ENCODE measurements at regions not wholly inside any gene's neighbourhood (a gene's known extent, or its start where the extent isn't known, plus 50 kb on each side); places are given as distances from the start of the nearest gene placed in this dataset.

- H4K20me1 ChIP-seq (ENCODE audit: control insufficient read depth, insufficient read depth, low read depth, low read length): no peaks in the 10 kb centered on the region
- no peaks in the 10 kb centered on the region for H3F3A ChIP-seq (ENCODE audit: control insufficient read depth, insufficient read depth)
- no peak overlapping the region for H3K27ac ChIP-seq (ENCODE audit: low read depth, low read length)
- H3K4me2 ChIP-seq (ENCODE audit: low read length): no peak overlapping the region
- H3K36me3 ChIP-seq (ENCODE audit: control insufficient read depth, low read length): no peaks in the 10 kb centered on the region
- H3K9me2 ChIP-seq (replicated peaks; ENCODE audit: control insufficient read depth, low read length): no peaks in the 10 kb centered on the region
- H3K27me3 ChIP-seq (ENCODE audit: control insufficient read depth, low read length): peaks cover 8% of the 10 kb centered on the region; the same call in 1 of the 2 replicates
- no peaks in the 10 kb centered on the region for H3K4me1 ChIP-seq (ENCODE audit: control insufficient read depth, low read length)
- H3K79me2 ChIP-seq (ENCODE audit: control insufficient read depth, low read length): no peaks in the 10 kb centered on the region
- no peak overlapping the region for H3K4me3 ChIP-seq (ENCODE audit: low read length)
- H3K9me3 ChIP-seq (ENCODE audit: control insufficient read depth, insufficient read depth, low read length): no peaks in the 10 kb centered on the region
- TF ChIP-seq EZH2phosphoT487 (IDR thresholded peaks at IDR 0.05; ENCODE audit: borderline replicate concordance, low read length): no peak
- TF ChIP-seq CTCF (IDR thresholded peaks at IDR 0.05; ENCODE audit: low read depth, low read length, poor library complexity, severe bottlenecking): no peak
These were observed 82.5 kb upstream of the SULF2 start for GRCh38 chr20:47867831-47868230.

- H3K4me3 ChIP-seq (ENCODE audit: low read length): no peak overlapping the region
- no peaks in the 10 kb centered on the region for H3K4me1 ChIP-seq (ENCODE audit: control insufficient read depth, low read length)
- H3K79me2 ChIP-seq (ENCODE audit: control insufficient read depth, low read length): no peaks in the 10 kb centered on the region
- no peaks in the 10 kb centered on the region for H3K36me3 ChIP-seq (ENCODE audit: control insufficient read depth, low read length)
- H3K9me3 ChIP-seq (ENCODE audit: control insufficient read depth, insufficient read depth, low read length): no peaks in the 10 kb centered on the region
- no peak overlapping the region for H3K27ac ChIP-seq (ENCODE audit: low read depth, low read length)
- no peaks in the 10 kb centered on the region for H4K20me1 ChIP-seq (ENCODE audit: control insufficient read depth, insufficient read depth, low read depth, low read length)
- H3K9me2 ChIP-seq (replicated peaks; ENCODE audit: control insufficient read depth, low read length): no peaks in the 10 kb centered on the region
- H3F3A ChIP-seq (ENCODE audit: control insufficient read depth, insufficient read depth): no peaks in the 10 kb centered on the region
- no peak overlapping the region for H3K4me2 ChIP-seq (ENCODE audit: low read length)
- TF ChIP-seq EZH2phosphoT487 (IDR thresholded peaks at IDR 0.05; ENCODE audit: borderline replicate concordance, low read length): no peak
- no peak for TF ChIP-seq CTCF (IDR thresholded peaks at IDR 0.05; ENCODE audit: low read depth, low read length, poor library complexity, severe bottlenecking)
- peaks cover 13% of the 10 kb centered on the region; the same call in 1 of the 2 replicates for H3K27me3 ChIP-seq (ENCODE audit: control insufficient read depth, low read length)
These were observed 81.2 kb upstream of the SULF2 start for GRCh38 chr20:47866480-47866879.

GRCh38 chr20:47865912-47866311, 80.6 kb upstream of the SULF2 start:
- Histone ChIP-seq H3K27ac (ENCODE audit: low read depth, low read length) (no peak overlapping the region), H3K9me2 (replicated peaks; ENCODE audit: control insufficient read depth, low read length) (no peaks in the 10 kb centered on the region)
- no peak for TF ChIP-seq CTCF (IDR thresholded peaks at IDR 0.05; ENCODE audit: low read depth, low read length, poor library complexity, severe bottlenecking)
- no peak for TF ChIP-seq EZH2phosphoT487 (IDR thresholded peaks at IDR 0.05; ENCODE audit: borderline replicate concordance, low read length)

More at GRCh38 chr20:47865912-47866311, 80.6 kb upstream of the SULF2 start:
- Histone ChIP-seq H3F3A (ENCODE audit: control insufficient read depth, insufficient read depth) (no peaks in the 10 kb centered on the region), H3K4me1 (ENCODE audit: control insufficient read depth, low read length) (no peaks in the 10 kb centered on the region), H3K27me3 (ENCODE audit: control insufficient read depth, low read length) (peaks cover 13% of the 10 kb centered on the region; the same call in 1 of the 2 replicates), H3K4me2 (ENCODE audit: low read length) (no peak overlapping the region), H4K20me1 (ENCODE audit: control insufficient read depth, insufficient read depth, low read depth, low read length) (no peaks in the 10 kb centered on the region), H3K79me2 (ENCODE audit: control insufficient read depth, low read length) (no peaks in the 10 kb centered on the region), H3K36me3 (ENCODE audit: control insufficient read depth, low read length) (no peaks in the 10 kb centered on the region), H3K9me3 (ENCODE audit: control insufficient read depth, insufficient read depth, low read length) (no peaks in the 10 kb centered on the region), H3K4me3 (ENCODE audit: low read length) (no peak overlapping the region)
